Panc1 (cell line): ENCODE measurements at regions not wholly inside any gene's neighbourhood (a gene's known extent, or its start where the extent isn't known, plus 50 kb on each side); places are given as distances from the start of the nearest gene placed in this dataset.

Experiments
- POLR2AphosphoS5 ChIP-seq: IDR thresholded peaks from 2 replicates; pipeline ENCODE4 v1.6.1; 2012; ENCODE audit warnings: mild to moderate bottlenecking, low read depth, low read length, moderate library complexity
- TF ChIP-seq, protein P1 (sequence below): fragments of 450-650 bp; IDR thresholded peaks from 2 replicates; pipeline ENCODE4 v1.5.1; 2017; ENCODE audit warnings: mild to moderate bottlenecking

DNA sequence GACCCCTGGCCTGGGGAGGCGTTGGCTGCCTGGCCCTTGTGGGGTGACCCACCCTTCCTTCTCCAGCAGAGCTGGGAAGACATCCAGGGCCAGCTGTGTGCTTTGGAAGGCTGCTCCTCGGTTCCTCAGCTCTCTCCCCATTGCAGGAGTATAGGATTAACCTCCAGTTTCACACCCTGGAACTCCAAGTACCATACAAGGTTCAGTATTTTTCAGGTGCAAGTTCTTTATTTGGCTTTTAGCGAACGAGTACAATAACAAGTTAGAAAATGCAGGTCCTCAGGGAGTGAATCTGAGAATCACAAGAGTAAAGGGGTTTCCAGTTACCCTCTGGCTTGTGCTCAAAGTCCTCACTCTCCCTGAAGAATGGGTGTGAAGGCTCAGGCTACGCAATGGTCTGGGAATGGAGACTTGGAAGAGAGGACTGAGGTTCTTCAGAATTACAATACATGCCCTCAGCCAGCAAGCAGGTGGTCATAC, 101.2 kb downstream of the APOB start:
- TF ChIP-seq, protein P1, sequence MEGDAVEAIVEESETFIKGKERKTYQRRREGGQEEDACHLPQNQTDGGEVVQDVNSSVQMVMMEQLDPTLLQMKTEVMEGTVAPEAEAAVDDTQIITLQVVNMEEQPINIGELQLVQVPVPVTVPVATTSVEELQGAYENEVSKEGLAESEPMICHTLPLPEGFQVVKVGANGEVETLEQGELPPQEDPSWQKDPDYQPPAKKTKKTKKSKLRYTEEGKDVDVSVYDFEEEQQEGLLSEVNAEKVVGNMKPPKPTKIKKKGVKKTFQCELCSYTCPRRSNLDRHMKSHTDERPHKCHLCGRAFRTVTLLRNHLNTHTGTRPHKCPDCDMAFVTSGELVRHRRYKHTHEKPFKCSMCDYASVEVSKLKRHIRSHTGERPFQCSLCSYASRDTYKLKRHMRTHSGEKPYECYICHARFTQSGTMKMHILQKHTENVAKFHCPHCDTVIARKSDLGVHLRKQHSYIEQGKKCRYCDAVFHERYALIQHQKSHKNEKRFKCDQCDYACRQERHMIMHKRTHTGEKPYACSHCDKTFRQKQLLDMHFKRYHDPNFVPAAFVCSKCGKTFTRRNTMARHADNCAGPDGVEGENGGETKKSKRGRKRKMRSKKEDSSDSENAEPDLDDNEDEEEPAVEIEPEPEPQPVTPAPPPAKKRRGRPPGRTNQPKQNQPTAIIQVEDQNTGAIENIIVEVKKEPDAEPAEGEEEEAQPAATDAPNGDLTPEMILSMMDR = no peak
- no peak for TF ChIP-seq POLR2AphosphoS5
